Ovary (tissue), 7 donors: ENCODE measurements at regions not wholly inside any gene's neighbourhood (a gene's known extent, or its start where the extent isn't known, plus 50 kb on each side); places are given as distances from the start of the nearest gene placed in this dataset.

ENCODE experiments used
- DNase-seq, 5 donors: peaks; one replicate each; pipeline ENCODE4 v3.0.0-alpha.2; 2019 to 2020
- H3K27ac ChIP-seq, 2 donors: fragments of 200-600 bp; one replicate each; pipeline versions ENCODE4 v1.5.1 to v1.8.0; 2019 to 2022
- H3K27me3 ChIP-seq: fragments of 200-600 bp; one replicate; pipeline ENCODE4 v1.8.0; 2022
- H3K36me3 ChIP-seq: fragments of 200-600 bp; sonication (generic); one replicate; pipeline ENCODE4 v1.5.1; 2019
- H3K4me1 ChIP-seq: one replicate; pipeline ENCODE4 v1.8.1; 2013; ENCODE audit warnings: mild to moderate bottlenecking, moderate library complexity; ENCODE audit not compliant: insufficient read depth
- H3K4me3 ChIP-seq: fragments of 200-600 bp; sonication (generic); one replicate; pipeline ENCODE4 v1.5.1; 2017
- H3K9me3 ChIP-seq, 2 donors: fragments of 200-600 bp in 1 of 2; sonication (generic) in 1 of 2; one replicate each; pipeline versions ENCODE4 v1.5.1 to v1.8.1; 2013 to 2019; ENCODE audit warnings: mild to moderate bottlenecking in 1 of 2, moderate library complexity in 1 of 2
- EP300 ChIP-seq: sonication (generic); formaldehyde crosslinking; IDR thresholded peaks from one replicate; pipeline ENCODE4 v1.6.1; 2017; ENCODE audit warnings: antibody characterized with exemption
- POLR2A ChIP-seq: fragments of 450-650 bp; IDR thresholded peaks from one replicate; pipeline ENCODE4 v1.6.1; 2017; ENCODE audit warnings: antibody characterized with exemption, mild to moderate bottlenecking, moderate library complexity
- WGBS, 3 donors: extraction: QIAGEN DNeasy Blood & Tissue Kit in 1 of 3; methylation state at CpG; one replicate each; pipeline versions ENCODE4 v1.1.5 to v1.1.7; 2013 to 2017; 5-methylcytosine and 5-hydroxymethylcytosine counted together
- intact Hi-C, 4 donors: fragments of 100-400 bp; cut with DNase I; formaldehyde crosslinking; loops; one replicate each; pipeline versions ENCODE4 v1.11.0 to v1.15.1; 2022 to 2023
- TF ChIP-seq, protein P1 (sequence below), 3 donors: fragments of 450-650 bp in 2 of 3; fragments of 200-600 bp in 1 of 3; IDR thresholded peaks; one replicate each; pipeline versions ENCODE4 v1.5.1 to v1.8.0; 2016 to 2022; ENCODE audit warnings: antibody characterized with exemption in 3 of 3, mild to moderate bottlenecking in 1 of 3
- donor health status: DM: no; HTN: no; CAD: no; lungs with moderate emphysema.
- donor health status: DM: no; HTN: no; CAD: no.
- donor health status: Bipolar disorder and iron deficiency.
- donor health status: DM: no; HTN: no; CAD: no.
- donor health status: DM: yes; HTN: yes; CAD: no.

DNA sequence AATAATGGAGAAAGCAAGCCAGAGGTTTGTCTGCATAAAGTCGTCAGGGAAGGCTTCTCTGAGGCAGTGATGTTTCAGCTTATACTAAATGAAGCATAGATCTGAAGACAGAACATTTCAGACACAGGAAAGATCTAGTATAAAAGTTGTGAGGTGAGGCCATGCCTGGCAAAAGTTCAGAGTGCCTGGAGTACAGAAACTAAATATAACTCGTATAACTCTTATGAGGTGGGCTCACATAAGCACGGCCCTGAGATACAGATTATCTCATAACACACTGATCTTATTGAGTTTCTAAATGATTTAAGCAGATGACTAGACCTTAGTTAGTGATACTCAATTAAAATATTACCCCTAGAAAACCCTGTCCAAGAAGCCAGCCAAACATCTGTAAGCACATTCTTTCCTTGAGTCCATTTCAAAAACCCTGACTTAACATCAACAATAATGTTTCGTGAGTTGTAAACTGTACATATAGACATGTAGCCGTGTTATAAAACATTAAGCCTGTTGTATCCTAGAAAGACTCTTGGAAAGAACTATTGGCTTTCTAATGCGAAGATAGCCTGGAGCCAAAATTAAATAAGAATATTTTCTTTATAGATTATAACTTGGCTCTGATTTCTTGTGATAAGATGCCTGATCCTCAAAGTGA, 667.6 kb downstream of the TENT5A start:
- H3K27me3 ChIP-seq: no peaks in the 10 kb centered on the region
- H3K36me3 ChIP-seq: no peaks in the 10 kb centered on the region
- H3K27ac ChIP-seq: no peak overlapping the region
- no peak for DNase-seq
- intact Hi-C loops: no loop called here
- H3K4me1 ChIP-seq: no peaks in the 10 kb centered on the region
- TF ChIP-seq, protein P1, sequence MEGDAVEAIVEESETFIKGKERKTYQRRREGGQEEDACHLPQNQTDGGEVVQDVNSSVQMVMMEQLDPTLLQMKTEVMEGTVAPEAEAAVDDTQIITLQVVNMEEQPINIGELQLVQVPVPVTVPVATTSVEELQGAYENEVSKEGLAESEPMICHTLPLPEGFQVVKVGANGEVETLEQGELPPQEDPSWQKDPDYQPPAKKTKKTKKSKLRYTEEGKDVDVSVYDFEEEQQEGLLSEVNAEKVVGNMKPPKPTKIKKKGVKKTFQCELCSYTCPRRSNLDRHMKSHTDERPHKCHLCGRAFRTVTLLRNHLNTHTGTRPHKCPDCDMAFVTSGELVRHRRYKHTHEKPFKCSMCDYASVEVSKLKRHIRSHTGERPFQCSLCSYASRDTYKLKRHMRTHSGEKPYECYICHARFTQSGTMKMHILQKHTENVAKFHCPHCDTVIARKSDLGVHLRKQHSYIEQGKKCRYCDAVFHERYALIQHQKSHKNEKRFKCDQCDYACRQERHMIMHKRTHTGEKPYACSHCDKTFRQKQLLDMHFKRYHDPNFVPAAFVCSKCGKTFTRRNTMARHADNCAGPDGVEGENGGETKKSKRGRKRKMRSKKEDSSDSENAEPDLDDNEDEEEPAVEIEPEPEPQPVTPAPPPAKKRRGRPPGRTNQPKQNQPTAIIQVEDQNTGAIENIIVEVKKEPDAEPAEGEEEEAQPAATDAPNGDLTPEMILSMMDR (IDR thresholded peaks at IDR 0.05): no peak
- no peak for TF ChIP-seq POLR2A
- TF ChIP-seq EP300: no peak
- no peak overlapping the region for H3K4me3 ChIP-seq
- no peaks in the 10 kb centered on the region for H3K9me3 ChIP-seq
- WGBS, 3 donors: 25 to 43% (median 30%) methylated on average over 6 of the region's 6 CpGs

DNA sequence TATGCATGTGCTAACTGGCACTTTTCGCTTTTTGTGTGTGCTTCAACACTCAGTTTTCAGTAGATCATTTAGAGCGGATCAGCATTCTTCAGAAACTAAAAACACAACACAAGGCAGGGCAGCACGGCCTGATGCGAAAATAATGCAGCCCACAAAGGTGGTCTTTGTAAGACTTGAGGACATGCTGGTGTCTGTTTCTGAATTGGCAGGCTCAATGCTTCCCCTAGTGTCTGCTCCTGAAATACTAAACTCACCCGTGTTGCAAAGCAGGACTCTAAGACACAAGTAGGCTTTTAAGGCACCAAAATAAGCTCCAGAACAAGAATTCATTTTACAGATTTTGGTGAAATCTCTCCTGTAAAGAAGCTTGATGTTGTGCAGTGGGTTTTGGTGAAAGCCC, 676.5 kb downstream of the TENT5A start:
- intact Hi-C loops: no loop called here
- H3K27ac ChIP-seq: no peak overlapping the region
- whole genome bisulfite sequencing, 3 donors: 69 to 72% (median 69%) methylated on average over 5 of the region's 5 CpGs

DNA sequence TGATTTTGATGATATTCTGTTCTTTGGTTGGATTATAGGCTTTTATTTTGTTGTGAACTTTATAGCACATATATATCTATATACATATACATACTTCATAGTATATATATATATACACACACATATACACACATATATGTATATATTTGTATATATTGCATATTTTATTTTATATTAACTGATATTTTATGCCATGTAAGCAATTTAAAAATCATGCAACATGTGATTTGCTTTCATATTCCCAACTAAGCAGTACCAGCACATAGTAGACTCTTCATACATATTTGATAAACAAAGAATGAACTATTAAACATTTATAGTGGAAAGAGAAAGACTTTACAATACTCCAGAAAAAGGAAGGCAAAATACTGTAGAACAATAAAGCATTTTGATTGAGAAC, 679.2 kb downstream of the TENT5A start:
- H3K27me3 ChIP-seq: no peaks in the 10 kb centered on the region
- TF ChIP-seq POLR2A: no peak
- no peak for TF ChIP-seq EP300
- TF ChIP-seq, protein P1 (IDR thresholded peaks at IDR 0.05): no peak
- H3K4me3 ChIP-seq: no peak overlapping the region

More for the DNA sequence above, 676.5 kb downstream of the TENT5A start:
- Histone ChIP-seq H3K36me3 (no peaks in the 10 kb centered on the region), H3K27me3 (no peaks in the 10 kb centered on the region), H3K4me3 (no peak overlapping the region), H3K4me1 (no peaks in the 10 kb centered on the region), H3K9me3 (no peaks in the 10 kb centered on the region)
- no peak for TF ChIP-seq EP300
- TF ChIP-seq, protein P1 (IDR thresholded peaks at IDR 0.05): no peak
- no peak for TF ChIP-seq POLR2A
- DNase-seq: no peak

DNA sequence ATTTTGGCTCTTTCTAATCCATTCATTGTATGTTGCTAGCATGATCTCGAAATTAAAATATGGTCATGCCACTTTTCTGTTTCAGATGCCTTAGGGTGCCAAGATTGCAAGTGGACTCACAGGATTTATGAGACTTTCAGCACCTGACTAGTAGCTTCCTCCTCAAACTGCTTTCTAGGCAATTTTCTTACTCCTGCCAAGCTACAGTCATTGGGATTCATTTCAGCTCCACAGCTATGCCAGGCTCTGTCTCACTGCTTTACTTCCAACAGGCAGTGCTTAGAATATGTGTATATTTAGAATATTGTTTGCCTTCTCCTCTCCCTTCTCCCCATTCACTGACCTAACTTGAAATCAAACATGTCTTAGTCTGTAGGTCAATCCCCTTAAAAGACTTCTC, 681.4 kb downstream of the TENT5A start:
- intact Hi-C loops: no loop called here
- no peaks in the 10 kb centered on the region for H3K27me3 ChIP-seq
- H3K4me3 ChIP-seq: no peak overlapping the region
- H3K27ac ChIP-seq: no peak overlapping the region
- H3K4me1 ChIP-seq: no peaks in the 10 kb centered on the region
- no peak for TF ChIP-seq POLR2A
- no peaks in the 10 kb centered on the region for H3K36me3 ChIP-seq
- no peaks in the 10 kb centered on the region for H3K9me3 ChIP-seq
- no peak for DNase-seq
- 89 to 97% (median 89%) methylated on average over 1 of the region's 1 CpG for WGBS, 3 donors

More for the DNA sequence above, 679.2 kb downstream of the TENT5A start:
- no peak for DNase-seq
- no peaks in the 10 kb centered on the region for H3K36me3 ChIP-seq
- H3K9me3 ChIP-seq: no peaks in the 10 kb centered on the region
- no peak overlapping the region for H3K27ac ChIP-seq
- intact Hi-C loops: no loop called here
- no peaks in the 10 kb centered on the region for H3K4me1 ChIP-seq

DNA sequence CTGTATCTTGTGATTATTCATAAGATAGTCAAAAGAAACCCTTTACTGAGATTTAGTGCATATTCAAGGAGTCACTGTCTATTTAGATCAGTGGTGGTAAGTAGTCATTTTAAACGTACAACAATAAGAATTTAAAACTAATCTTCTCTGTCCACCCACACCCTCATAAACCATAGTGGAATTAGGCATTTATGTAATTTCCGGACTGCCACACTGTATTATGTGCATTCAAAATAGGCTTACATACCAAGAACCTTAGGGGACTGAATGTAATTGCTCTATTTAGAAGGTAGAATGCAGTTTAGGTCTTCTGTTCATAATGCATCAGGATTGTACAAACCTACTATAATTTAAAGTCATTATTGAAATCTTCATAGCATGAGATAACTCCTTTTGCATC, 685.4 kb downstream of the TENT5A start:
- Histone ChIP-seq H3K36me3 (no peaks in the 10 kb centered on the region), H3K9me3 (no peaks in the 10 kb centered on the region), H3K4me1 (no peaks in the 10 kb centered on the region), H3K4me3 (no peak overlapping the region), H3K27me3 (no peaks in the 10 kb centered on the region), H3K27ac (no peak overlapping the region)
- WGBS, 3 donors: 57 to 77% (median 72%) methylated on average over 2 of the region's 2 CpGs
- no peak for DNase-seq
- TF ChIP-seq POLR2A: no peak
- TF ChIP-seq, protein P1 (IDR thresholded peaks at IDR 0.05): no peak
- no peak for TF ChIP-seq EP300
- intact Hi-C loops: no loop called here
